ENCODE measurements at regions not wholly inside any gene's neighbourhood (a gene's known extent, or its start where the extent isn't known, plus 50 kb on each side); places are given as distances from the start of the nearest gene placed in this dataset.
A peak's percentile ranks its signal among the peaks of the same experiment; 100 is the strongest.
"Not testable (repeated sequence)": the region's sequence is repeated elsewhere in the genome, so short reads cannot be mapped to it uniquely, and the experiment has no call there.

DNA sequence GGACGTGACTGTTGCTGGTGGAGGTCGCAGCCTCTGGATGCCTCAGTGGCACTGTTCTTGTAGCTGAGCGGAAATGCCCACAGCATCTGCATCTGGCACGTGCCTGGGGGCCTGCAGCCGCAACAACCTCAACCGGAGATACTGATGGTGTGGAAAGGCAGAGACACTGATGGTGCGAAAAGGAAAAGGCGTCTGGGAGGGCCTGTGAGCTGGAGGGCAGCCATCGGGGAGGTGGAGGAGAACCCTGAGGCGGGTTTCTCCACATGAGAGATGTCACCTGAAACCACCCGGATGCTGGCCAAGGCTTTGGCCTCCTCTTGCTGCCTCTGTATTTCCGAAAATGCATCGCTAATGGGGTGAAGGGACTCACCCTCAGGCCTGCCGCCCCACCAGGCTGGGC lies 284.8 kb upstream of the WSB1 start:
- in situ Hi-C loops (cut with HindIII; ENCODE audit: low pct_unique_long_range_greater_than_20kb, low sequenced_read_pairs), result no loop called here
- DNase-seq (ENCODE audit: low read depth in 1 of 2, low spot score in 1 of 2), result peak in 1 of 2 experiments; percentile 6
- TF ChIP-seq JUND (IDR thresholded peaks at IDR 0.05; ENCODE audit: low read depth), result no peak

- DNase-seq (ENCODE audit: low read depth in 1 of 2, low spot score in 1 of 2); in situ Hi-C loops (cut with HindIII; ENCODE audit: low pct_unique_long_range_greater_than_20kb, low sequenced_read_pairs): not testable (repeated sequence)
Observed at GRCh38 chr17:27010138-27010537, 283.8 kb upstream of the WSB1 start.

GRCh38 chr17:27030552-27030951 lies 263.4 kb upstream of the WSB1 start:
- in situ Hi-C loops (cut with HindIII; ENCODE audit: low pct_unique_long_range_greater_than_20kb, low sequenced_read_pairs); DNase-seq (ENCODE audit: low read depth in 1 of 2, low spot score in 1 of 2): not testable (repeated sequence)

DNA sequence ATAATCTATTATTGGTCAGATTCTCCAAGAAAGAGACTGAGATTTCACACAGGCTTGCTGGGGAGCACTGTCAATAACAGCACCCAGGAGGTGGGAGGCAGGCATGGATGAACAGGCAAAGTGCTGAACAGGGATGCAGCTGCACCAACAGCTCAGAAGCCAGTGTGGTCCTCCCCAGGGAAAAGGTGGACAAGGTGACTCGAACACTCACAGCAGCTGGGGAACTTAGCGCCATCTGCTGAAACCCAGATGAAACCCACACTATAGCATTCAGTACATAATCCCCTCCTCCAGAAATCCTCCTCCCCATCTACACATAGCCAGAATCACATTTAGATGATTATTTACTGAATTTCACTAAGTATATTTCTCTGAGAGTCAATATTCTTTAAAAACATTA lies 255.2 kb upstream of the WSB1 start:
- in situ Hi-C loops (cut with HindIII; ENCODE audit: low pct_unique_long_range_greater_than_20kb, low sequenced_read_pairs), result no loop called here
- no peak for TF ChIP-seq JUND (IDR thresholded peaks at IDR 0.05; ENCODE audit: low read depth)
- peak in 1 of 2 experiments; percentile 56 for DNase-seq (ENCODE audit: low read depth in 1 of 2, low spot score in 1 of 2)

- in situ Hi-C loops (cut with HindIII; ENCODE audit: low pct_unique_long_range_greater_than_20kb, low sequenced_read_pairs), result not testable (repeated sequence)
- peak in 1 of 2 experiments; percentile 26 for DNase-seq (ENCODE audit: low read depth in 1 of 2, low spot score in 1 of 2)
Observed at GRCh38 chr17:27045039-27045438, 248.9 kb upstream of the WSB1 start.

DNA sequence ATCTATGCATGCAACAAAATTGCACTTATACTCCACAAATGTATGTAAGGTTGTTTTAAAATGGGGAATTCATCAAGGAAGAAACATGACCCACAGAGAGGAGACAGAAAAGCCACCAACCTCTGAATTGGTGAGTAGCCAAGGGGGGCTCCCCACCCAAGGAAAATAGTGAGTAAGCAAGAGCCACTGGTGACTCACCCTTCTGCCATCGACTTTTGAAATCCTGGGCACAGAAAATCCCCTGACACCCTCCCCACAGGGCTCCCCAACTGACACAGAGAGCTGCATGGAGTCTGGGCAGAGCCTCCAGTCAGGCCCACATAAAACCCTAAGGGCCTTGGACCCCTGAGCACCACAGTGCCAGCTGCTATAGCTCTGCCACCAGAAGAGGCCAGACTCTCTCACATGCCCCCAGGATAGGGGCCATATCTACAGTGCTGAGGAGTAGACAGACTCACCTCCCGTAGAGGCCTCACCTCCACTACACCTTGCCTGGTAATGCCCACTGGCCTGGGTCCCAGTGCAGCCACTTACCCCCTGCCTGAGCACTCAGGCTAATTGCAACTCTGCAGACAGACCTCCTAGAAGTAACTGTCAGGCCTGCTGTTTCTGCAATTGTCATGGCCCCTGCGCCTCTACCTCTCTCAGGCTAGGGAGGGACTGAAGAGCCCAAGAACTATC lies 244.7 kb upstream of the WSB1 start:
- in situ Hi-C loops (cut with HindIII; ENCODE audit: low pct_unique_long_range_greater_than_20kb, low sequenced_read_pairs), result no loop called here
- TF ChIP-seq JUND (IDR thresholded peaks at IDR 0.05; ENCODE audit: low read depth), result no peak
- DNase-seq (ENCODE audit: low read depth in 1 of 2, low spot score in 1 of 2), result no peak

DNA sequence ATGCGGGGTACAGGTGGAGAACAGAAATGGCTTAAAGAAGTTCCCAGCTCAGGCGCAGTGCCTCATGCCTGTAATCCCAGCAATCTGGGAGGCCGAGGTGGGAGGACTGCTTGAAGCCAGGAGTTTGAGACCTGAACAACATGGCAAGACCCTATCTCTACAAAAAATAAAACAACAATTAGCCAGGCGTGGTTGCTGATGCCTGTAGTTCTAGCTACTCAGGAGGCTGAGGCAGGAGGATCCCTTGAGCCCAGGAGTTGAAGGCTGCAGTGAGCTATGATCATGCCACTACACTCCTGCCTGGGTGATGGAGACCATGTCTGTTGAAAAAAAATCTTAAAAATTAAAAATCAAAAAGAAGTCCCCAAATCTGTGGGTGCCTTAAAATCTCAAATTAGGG lies 228.3 kb upstream of the WSB1 start:
- in situ Hi-C loops (cut with HindIII; ENCODE audit: low pct_unique_long_range_greater_than_20kb, low sequenced_read_pairs), result no loop called here
- TF ChIP-seq JUND (IDR thresholded peaks at IDR 0.05; ENCODE audit: low read depth), result no peak
- DNase-seq (ENCODE audit: low read depth in 1 of 2, low spot score in 1 of 2), result no peak

DNA sequence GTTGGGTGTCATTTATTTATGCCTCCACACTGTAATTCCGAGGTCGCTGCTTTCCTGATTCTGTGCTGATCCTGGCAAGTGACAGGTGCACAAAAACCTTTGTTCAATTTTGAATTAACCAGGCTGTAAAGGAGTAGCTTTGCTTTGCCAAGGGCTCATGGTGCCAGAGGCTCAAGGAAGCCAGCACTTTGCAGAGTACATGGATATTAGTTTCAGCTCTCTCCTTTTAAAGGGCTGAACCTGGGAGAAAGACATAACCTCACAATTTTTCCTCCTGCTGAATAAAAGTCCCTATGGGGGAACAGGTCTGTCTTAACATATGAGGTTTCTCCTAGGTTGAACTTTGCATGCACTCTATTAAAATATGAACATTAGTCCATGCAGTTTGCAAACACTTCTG lies 227.6 kb upstream of the WSB1 start:
- in situ Hi-C loops (cut with HindIII; ENCODE audit: low pct_unique_long_range_greater_than_20kb, low sequenced_read_pairs), result no loop called here
- DNase-seq (ENCODE audit: low read depth in 1 of 2, low spot score in 1 of 2), result no peak
- TF ChIP-seq JUND (IDR thresholded peaks at IDR 0.05; ENCODE audit: low read depth), result no peak

DNA sequence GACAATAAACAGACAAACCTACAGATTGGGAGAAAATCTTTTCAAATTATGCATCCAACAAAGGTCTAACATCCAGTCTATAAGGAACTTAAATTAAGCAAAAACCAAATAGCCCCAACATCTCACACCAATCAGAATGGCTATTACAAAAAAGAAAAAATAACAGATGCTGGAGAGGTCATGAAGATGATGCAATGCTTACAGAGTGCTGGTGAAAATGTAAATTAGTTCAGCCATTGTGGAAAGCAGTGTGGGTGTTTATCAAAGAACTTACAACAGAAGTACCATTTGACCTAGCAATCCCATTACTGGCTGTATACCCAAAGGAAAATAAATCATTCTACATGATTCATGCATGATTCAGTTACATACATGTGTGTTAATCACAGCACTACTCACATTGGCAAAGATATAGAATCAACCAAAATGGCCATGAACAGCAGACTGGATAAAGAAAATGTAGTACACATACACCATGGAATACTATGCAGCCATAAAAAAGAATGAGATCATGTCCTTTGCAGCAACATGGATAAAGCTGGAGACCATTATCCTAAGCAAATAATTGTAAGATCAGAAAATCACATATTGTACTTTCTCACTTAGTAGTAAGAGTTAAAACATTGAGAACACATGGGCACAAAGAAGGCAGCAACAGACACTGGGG lies 223.9 kb upstream of the WSB1 start:
- in situ Hi-C loops (cut with HindIII; ENCODE audit: low pct_unique_long_range_greater_than_20kb, low sequenced_read_pairs), result no loop called here
- no peak for TF ChIP-seq JUND (IDR thresholded peaks at IDR 0.05; ENCODE audit: low read depth)
- DNase-seq (ENCODE audit: low read depth in 1 of 2, low spot score in 1 of 2), result no peak

DNA sequence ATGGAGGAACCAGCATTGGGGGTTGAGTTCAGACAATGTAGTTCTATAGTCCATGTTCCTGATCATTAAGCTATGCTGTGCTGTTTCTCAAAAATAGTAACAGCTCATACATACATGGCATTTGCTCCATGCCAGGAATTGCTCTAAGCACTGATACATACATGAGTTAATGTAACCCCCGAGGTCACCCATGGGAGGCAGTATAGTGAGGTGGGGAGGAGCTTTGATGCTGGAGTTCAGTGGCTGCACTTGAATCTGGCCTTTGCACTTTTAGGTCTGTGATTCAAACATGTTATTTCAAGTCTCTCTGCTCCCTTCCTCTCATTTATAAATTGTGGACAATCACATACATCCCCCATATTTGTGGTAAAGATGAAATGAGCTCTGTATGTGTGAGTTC lies 223.1 kb upstream of the WSB1 start:
- in situ Hi-C loops (cut with HindIII; ENCODE audit: low pct_unique_long_range_greater_than_20kb, low sequenced_read_pairs), result no loop called here
- DNase-seq (ENCODE audit: low read depth in 1 of 2, low spot score in 1 of 2), result no peak
- TF ChIP-seq JUND (IDR thresholded peaks at IDR 0.05; ENCODE audit: low read depth), result no peak

GRCh38 chr17:27072885-27073284 lies 221.0 kb upstream of the WSB1 start:
- in situ Hi-C loops (cut with HindIII; ENCODE audit: low pct_unique_long_range_greater_than_20kb, low sequenced_read_pairs), result no loop called here
- TF ChIP-seq JUND (IDR thresholded peaks at IDR 0.05; ENCODE audit: low read depth), result no peak
- DNase-seq (ENCODE audit: low read depth in 1 of 2, low spot score in 1 of 2), result no peak

- TF ChIP-seq JUND (IDR thresholded peaks at IDR 0.05; ENCODE audit: low read depth), result no peak
- DNase-seq (ENCODE audit: low read depth in 1 of 2, low spot score in 1 of 2), result no peak
- in situ Hi-C loops (cut with HindIII; ENCODE audit: low pct_unique_long_range_greater_than_20kb, low sequenced_read_pairs), result no loop called here
Observed at GRCh38 chr17:27076814-27077213, 217.1 kb upstream of the WSB1 start.

GRCh38 chr17:27078296-27078695 lies 215.6 kb upstream of the WSB1 start:
- in situ Hi-C loops (cut with HindIII; ENCODE audit: low pct_unique_long_range_greater_than_20kb, low sequenced_read_pairs), result no loop called here
- DNase-seq (ENCODE audit: low read depth in 1 of 2, low spot score in 1 of 2), result no peak
- no peak for TF ChIP-seq JUND (IDR thresholded peaks at IDR 0.05; ENCODE audit: low read depth)

DNA sequence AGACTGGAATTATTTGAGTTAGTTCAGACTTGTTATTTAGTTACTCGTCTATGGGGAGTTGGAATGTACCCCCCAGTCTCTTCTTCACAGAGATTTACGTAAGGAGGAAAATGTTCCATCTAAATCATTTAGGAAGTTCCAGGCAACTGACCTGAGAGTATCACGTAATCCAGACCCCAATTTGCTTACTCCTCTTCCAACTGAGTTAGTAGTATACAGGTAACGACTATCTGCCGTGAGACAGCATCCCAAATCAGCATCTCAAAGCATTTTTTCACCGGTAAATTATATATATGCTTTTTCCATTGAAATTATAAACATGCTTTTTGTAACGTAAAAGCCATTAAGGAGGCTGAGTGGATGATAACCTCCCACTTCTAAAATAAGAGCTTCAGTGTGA lies 214.3 kb upstream of the WSB1 start:
- TF ChIP-seq JUND (IDR thresholded peaks at IDR 0.05; ENCODE audit: low read depth), result no peak

More for the DNA sequence above, 214.3 kb upstream of the WSB1 start:
- in situ Hi-C loops (cut with HindIII; ENCODE audit: low pct_unique_long_range_greater_than_20kb, low sequenced_read_pairs), result no loop called here
- no peak for DNase-seq (ENCODE audit: low read depth in 1 of 2, low spot score in 1 of 2)
